Caco-2 (cell line): ENCODE measurements at regions not wholly inside any gene's neighbourhood (a gene's known extent, or its start where the extent isn't known, plus 50 kb on each side); places are given as distances from the start of the nearest gene placed in this dataset.

Source experiments
- BruUV-seq: library from RNA; stranded (reverse); fragments of 400-500 nt; replicated peaks from 2 replicates; lab custom pipeline; 2021; lab: Mats Ljungman, UMichigan
- CTCF ChIA-PET: fragments of 300-600 bp; sonication (Branson Sonifier 250); formaldehyde crosslinking; loops from one replicate; lab custom pipeline; 2022; ENCODE audit warnings: antibody characterized with exemption; lab: Charles Lee
- POLR2A ChIA-PET: fragments of 300-600 bp; sonication (Branson Sonifier 250); formaldehyde crosslinking; loops from one replicate; lab custom pipeline; 2022; ENCODE audit warnings: antibody characterized with exemption; lab: Charles Lee
- DNase-seq, 2 experiments: peaks; one replicate each; pipeline versions ENCODE4 v3.0.0 to v3.0.0-alpha.2; 2020 to 2022
- H3K27me3 ChIP-seq: replicated peaks from 2 replicates; pipeline ENCODE4 v1.6.0; 2011; ENCODE audit warnings: low read length; ENCODE audit not compliant: control insufficient read depth, insufficient read depth
- H3K36me3 ChIP-seq: 2 replicates; pipeline ENCODE4 v1.5.1; 2011; ENCODE audit warnings: low read length; ENCODE audit not compliant: control insufficient read depth, insufficient read depth
- H3K4me1 ChIP-seq: fragments of 250-450 bp; sonication (Bioruptor Pico); 2 replicates; pipeline ENCODE4 v1.5.1; 2020; ENCODE audit warnings: mild to moderate bottlenecking
- H3K4me3 ChIP-seq: 2 replicates; pipeline ENCODE4 v1.5.1; 2011; ENCODE audit warnings: low read depth, mild to moderate bottlenecking, control low read depth, low read length
- H3K9me3 ChIP-seq: fragments of 250-450 bp; sonication (Bioruptor Pico); 2 replicates; pipeline ENCODE4 v1.5.1; 2020; ENCODE audit warnings: mild to moderate bottlenecking, moderate library complexity
- H3K27ac Mint-ChIP-seq: one replicate; pipeline ENCODE4 v1.8.0; 2022; ENCODE audit warnings: mixed read lengths; ENCODE audit not compliant: unreplicated experiment
- H3K27me3 Mint-ChIP-seq: one replicate; pipeline ENCODE4 v1.8.0; 2022; ENCODE audit warnings: mixed read lengths; ENCODE audit not compliant: insufficient read depth, unreplicated experiment
- H3K36me3 Mint-ChIP-seq: one replicate; pipeline ENCODE4 v1.8.0; 2022; ENCODE audit warnings: mild to moderate bottlenecking, mixed read lengths; ENCODE audit not compliant: insufficient read depth, unreplicated experiment
- H3K4me1 Mint-ChIP-seq: one replicate; pipeline ENCODE4 v1.8.0; 2022; ENCODE audit warnings: low read depth, mixed read lengths; ENCODE audit not compliant: unreplicated experiment
- H3K4me3 Mint-ChIP-seq: one replicate; pipeline ENCODE4 v1.8.0; 2022; ENCODE audit warnings: mild to moderate bottlenecking, moderate library complexity, mixed read lengths; ENCODE audit not compliant: unreplicated experiment
- H3K9me3 Mint-ChIP-seq: one replicate; pipeline ENCODE4 v1.8.0; 2022; ENCODE audit warnings: mixed read lengths; ENCODE audit not compliant: unreplicated experiment
- CTCF ChIP-seq, 2 experiments: fragments of 200-600 bp in 1 of 2; IDR thresholded peaks; 1 replicate in 1 of 2; 2 replicates in 1 of 2; pipeline versions ENCODE4 v1.5.1 to v1.8.0; 2011 to 2022; ENCODE audit warnings: antibody characterized with exemption in 1 of 2, control low read depth in 1 of 2, inconsistent platforms in 1 of 2, low read depth in 1 of 2, low read length in 1 of 2, mild to moderate bottlenecking in 1 of 2, moderate library complexity in 1 of 2; ENCODE audit not compliant: insufficient read depth in 1 of 2, severe bottlenecking in 1 of 2, unreplicated experiment in 1 of 2
- intact Hi-C: fragments of 100-400 bp; cut with micrococcal nuclease; formaldehyde crosslinking; loops from one replicate; pipeline ENCODE4 v1.10.0; 2022; ENCODE audit not compliant: unreplicated experiment

GRCh38 chr2:145277922-145278321 lies 758.0 kb upstream of the ZEB2 start:
- no peak for DNase-seq
- CTCF ChIA-PET = no interaction called here

GRCh38 chr2:145273840-145274239 lies 753.9 kb upstream of the ZEB2 start:
- Mint-ChIP-seq H3K9me3 (no peaks in the 10 kb centered on the region), H3K4me3 (no peak overlapping the region), H3K27me3 (no peaks in the 10 kb centered on the region), H3K36me3 (no peaks in the 10 kb centered on the region), H3K27ac (no peak overlapping the region), H3K4me1 (no peaks in the 10 kb centered on the region)
- Histone ChIP-seq H3K4me3 (no peak overlapping the region), H3K9me3 (no peaks in the 10 kb centered on the region), H3K27me3 (no peaks in the 10 kb centered on the region), H3K36me3 (no peaks in the 10 kb centered on the region), H3K4me1 (no peaks in the 10 kb centered on the region)
- BruUV-seq = no TSS peak
- no peak for DNase-seq
- POLR2A ChIA-PET = no interaction called here
- TF ChIP-seq CTCF (IDR thresholded peaks at IDR 0.05; ENCODE audit: insufficient read depth in 1 of 2, low read depth in 1 of 2, low read length in 1 of 2, severe bottlenecking in 1 of 2, unreplicated experiment in 1 of 2) = no peak
- CTCF ChIA-PET = no interaction called here
- intact Hi-C loops = no loop called here

More at GRCh38 chr2:145277922-145278321, 758.0 kb upstream of the ZEB2 start:
- Histone ChIP-seq H3K4me3 (no peak overlapping the region), H3K27me3 (no peaks in the 10 kb centered on the region), H3K4me1 (no peaks in the 10 kb centered on the region), H3K36me3 (no peaks in the 10 kb centered on the region), H3K9me3 (no peaks in the 10 kb centered on the region)
- Mint-ChIP-seq H3K27ac (no peak overlapping the region), H3K9me3 (no peaks in the 10 kb centered on the region), H3K36me3 (no peaks in the 10 kb centered on the region), H3K27me3 (no peaks in the 10 kb centered on the region), H3K4me3 (no peak overlapping the region), H3K4me1 (no peaks in the 10 kb centered on the region)
- BruUV-seq = no TSS peak
- intact Hi-C loops = no loop called here
- no peak for TF ChIP-seq CTCF (IDR thresholded peaks at IDR 0.05; ENCODE audit: insufficient read depth in 1 of 2, low read depth in 1 of 2, low read length in 1 of 2, severe bottlenecking in 1 of 2, unreplicated experiment in 1 of 2)
- POLR2A ChIA-PET = no interaction called here

- H3K9me3 Mint-ChIP-seq = no peaks in the 10 kb centered on the region
- H3K36me3 Mint-ChIP-seq = no peaks in the 10 kb centered on the region
- no peak overlapping the region for H3K4me3 Mint-ChIP-seq
- BruUV-seq = no TSS peak
- H3K4me1 ChIP-seq = no peaks in the 10 kb centered on the region
- no peaks in the 10 kb centered on the region for H3K27me3 ChIP-seq
- CTCF ChIA-PET = no interaction called here
- POLR2A ChIA-PET = no interaction called here
- no peaks in the 10 kb centered on the region for H3K36me3 ChIP-seq
- H3K9me3 ChIP-seq = no peaks in the 10 kb centered on the region
- no peak for DNase-seq
- no peak overlapping the region for H3K4me3 ChIP-seq
- intact Hi-C loops = no loop called here
- H3K27me3 Mint-ChIP-seq = no peaks in the 10 kb centered on the region
- no peak overlapping the region for H3K27ac Mint-ChIP-seq
- no peaks in the 10 kb centered on the region for H3K4me1 Mint-ChIP-seq
- no peak for TF ChIP-seq CTCF (IDR thresholded peaks at IDR 0.05; ENCODE audit: insufficient read depth in 1 of 2, low read depth in 1 of 2, low read length in 1 of 2, severe bottlenecking in 1 of 2, unreplicated experiment in 1 of 2)
Measured at GRCh38 chr2:145268931-145269330, 749.0 kb upstream of the ZEB2 start.
